ENCODE measurements at regions not wholly inside any gene's neighbourhood (a gene's known extent, or its start where the extent isn't known, plus 50 kb on each side); places are given as distances from the start of the nearest gene placed in this dataset.

DNA sequence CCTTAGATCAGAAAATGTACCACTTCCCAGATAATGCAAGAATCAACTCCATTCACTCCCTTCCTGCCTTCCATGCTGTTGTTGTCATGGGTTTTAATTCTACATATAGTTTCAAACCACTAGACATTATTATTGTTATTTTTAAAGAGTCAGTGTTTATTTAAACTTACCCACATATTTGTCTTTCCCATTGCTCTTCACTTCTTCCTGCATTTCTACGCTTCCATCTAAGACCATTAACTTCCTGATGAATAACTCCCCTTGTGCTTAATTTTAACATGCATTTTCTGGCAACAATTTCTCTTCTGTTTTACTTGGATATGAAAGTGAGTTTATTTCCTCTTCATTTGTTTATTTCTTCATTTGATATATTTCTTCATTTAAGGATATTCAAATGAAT is 127.1 kb upstream of the FHIT start (continued):
- no peak for TF ChIP-seq MXI1 (IDR thresholded peaks at IDR 0.05; ENCODE audit: low read depth, low read length)
- no peak for TF ChIP-seq FOXM1 (IDR thresholded peaks at IDR 0.05; ENCODE audit: low read depth)
- TF ChIP-seq RFX5 (IDR thresholded peaks at IDR 0.05; ENCODE audit: low read length) = no peak

DNA sequence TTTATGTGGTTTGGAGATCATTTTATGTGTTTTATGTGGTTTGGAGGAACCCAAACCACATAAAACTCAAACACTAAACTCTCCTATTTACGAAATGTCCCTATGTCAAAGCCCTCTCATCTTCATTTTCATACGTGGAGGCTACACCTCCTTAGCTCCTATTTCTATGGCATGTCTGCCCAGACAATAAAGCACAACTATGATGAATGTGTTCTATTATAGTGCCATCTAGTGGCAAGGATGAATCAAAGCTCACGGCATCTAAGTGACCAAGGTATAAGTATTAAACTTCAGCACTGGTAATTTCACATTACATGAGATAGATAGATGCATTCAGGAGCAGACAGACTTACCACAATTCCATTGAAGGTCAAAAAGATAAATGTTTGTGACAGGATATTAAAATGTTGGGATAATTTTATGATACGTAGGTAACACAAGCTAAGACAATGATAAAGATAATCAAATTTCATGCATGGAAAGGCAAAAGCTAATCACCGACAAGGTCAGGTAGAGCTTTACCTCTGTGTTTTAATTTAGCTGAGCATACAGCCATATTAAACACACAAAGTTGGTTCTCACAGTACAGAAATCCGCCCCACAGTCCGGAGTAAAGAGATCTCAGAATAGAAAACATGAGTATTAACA is 130.6 kb upstream of the FHIT start:
- H3K4me1 ChIP-seq (ENCODE audit: control insufficient read depth in 1 of 2, insufficient read depth in 2 of 2, low read depth in 1 of 2, low read length in 1 of 2) = no peaks in the 10 kb centered on the region
- H3K9ac ChIP-seq = no peak overlapping the region
- no peaks in the 10 kb centered on the region for H3K9me2 ChIP-seq
- H4K20me1 ChIP-seq (ENCODE audit: insufficient read depth) = no peaks in the 10 kb centered on the region
- no peaks in the 10 kb centered on the region for H3K79me2 ChIP-seq (ENCODE audit: insufficient read depth)
- H3K4me2 ChIP-seq = no peak overlapping the region
- TF ChIP-seq, protein P1, sequence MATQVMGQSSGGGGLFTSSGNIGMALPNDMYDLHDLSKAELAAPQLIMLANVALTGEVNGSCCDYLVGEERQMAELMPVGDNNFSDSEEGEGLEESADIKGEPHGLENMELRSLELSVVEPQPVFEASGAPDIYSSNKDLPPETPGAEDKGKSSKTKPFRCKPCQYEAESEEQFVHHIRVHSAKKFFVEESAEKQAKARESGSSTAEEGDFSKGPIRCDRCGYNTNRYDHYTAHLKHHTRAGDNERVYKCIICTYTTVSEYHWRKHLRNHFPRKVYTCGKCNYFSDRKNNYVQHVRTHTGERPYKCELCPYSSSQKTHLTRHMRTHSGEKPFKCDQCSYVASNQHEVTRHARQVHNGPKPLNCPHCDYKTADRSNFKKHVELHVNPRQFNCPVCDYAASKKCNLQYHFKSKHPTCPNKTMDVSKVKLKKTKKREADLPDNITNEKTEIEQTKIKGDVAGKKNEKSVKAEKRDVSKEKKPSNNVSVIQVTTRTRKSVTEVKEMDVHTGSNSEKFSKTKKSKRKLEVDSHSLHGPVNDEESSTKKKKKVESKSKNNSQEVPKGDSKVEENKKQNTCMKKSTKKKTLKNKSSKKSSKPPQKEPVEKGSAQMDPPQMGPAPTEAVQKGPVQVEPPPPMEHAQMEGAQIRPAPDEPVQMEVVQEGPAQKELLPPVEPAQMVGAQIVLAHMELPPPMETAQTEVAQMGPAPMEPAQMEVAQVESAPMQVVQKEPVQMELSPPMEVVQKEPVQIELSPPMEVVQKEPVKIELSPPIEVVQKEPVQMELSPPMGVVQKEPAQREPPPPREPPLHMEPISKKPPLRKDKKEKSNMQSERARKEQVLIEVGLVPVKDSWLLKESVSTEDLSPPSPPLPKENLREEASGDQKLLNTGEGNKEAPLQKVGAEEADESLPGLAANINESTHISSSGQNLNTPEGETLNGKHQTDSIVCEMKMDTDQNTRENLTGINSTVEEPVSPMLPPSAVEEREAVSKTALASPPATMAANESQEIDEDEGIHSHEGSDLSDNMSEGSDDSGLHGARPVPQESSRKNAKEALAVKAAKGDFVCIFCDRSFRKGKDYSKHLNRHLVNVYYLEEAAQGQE (IDR thresholded peaks at IDR 0.05; ENCODE audit: low read depth, low read length) = no peak
- TF ChIP-seq CHD2 (IDR thresholded peaks at IDR 0.05; ENCODE audit: low read length, partially characterized antibody) = no peak
- no peak for TF ChIP-seq FOSL2 (IDR thresholded peaks at IDR 0.05; ENCODE audit: borderline replicate concordance, low read depth)
- no peak for TF ChIP-seq NFIC (IDR thresholded peaks at IDR 0.05; ENCODE audit: borderline replicate concordance)
- TF ChIP-seq RAD21 (IDR thresholded peaks at IDR 0.05; ENCODE audit: low read length) = peak; percentile 80
- TF ChIP-seq TCF12 (IDR thresholded peaks at IDR 0.05) = no peak
- no peak for TF ChIP-seq TAF1 (IDR thresholded peaks at IDR 0.05; ENCODE audit: borderline replicate concordance, low read depth, low read length)
- TF ChIP-seq, protein P2, sequence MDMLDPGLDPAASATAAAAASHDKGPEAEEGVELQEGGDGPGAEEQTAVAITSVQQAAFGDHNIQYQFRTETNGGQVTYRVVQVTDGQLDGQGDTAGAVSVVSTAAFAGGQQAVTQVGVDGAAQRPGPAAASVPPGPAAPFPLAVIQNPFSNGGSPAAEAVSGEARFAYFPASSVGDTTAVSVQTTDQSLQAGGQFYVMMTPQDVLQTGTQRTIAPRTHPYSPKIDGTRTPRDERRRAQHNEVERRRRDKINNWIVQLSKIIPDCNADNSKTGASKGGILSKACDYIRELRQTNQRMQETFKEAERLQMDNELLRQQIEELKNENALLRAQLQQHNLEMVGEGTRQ (IDR thresholded peaks at IDR 0.05; ENCODE audit: borderline replicate concordance, low read depth, low read length) = no peak
- TF ChIP-seq, protein P3, sequence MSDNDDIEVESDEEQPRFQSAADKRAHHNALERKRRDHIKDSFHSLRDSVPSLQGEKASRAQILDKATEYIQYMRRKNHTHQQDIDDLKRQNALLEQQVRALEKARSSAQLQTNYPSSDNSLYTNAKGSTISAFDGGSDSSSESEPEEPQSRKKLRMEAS (IDR thresholded peaks at IDR 0.05; ENCODE audit: low read depth) = no peak
- TF ChIP-seq GATA2 (CRISPR knock-in tag; IDR thresholded peaks at IDR 0.05) = no peak
- peak; percentile 49; the same call in 1 of the 2 replicates for TF ChIP-seq SMC3 (IDR thresholded peaks at IDR 0.05; ENCODE audit: low read depth, low read length)
- TF ChIP-seq MEF2A (IDR thresholded peaks at IDR 0.05; ENCODE audit: borderline replicate concordance, low read depth) = no peak
- TF ChIP-seq SIN3A (IDR thresholded peaks at IDR 0.05; ENCODE audit: borderline replicate concordance, low read depth, low read length) = no peak
- no peak for TF ChIP-seq POLR2AphosphoS5 (IDR thresholded peaks at IDR 0.05; ENCODE audit: low read depth, low read length)
- TF ChIP-seq, protein P4, sequence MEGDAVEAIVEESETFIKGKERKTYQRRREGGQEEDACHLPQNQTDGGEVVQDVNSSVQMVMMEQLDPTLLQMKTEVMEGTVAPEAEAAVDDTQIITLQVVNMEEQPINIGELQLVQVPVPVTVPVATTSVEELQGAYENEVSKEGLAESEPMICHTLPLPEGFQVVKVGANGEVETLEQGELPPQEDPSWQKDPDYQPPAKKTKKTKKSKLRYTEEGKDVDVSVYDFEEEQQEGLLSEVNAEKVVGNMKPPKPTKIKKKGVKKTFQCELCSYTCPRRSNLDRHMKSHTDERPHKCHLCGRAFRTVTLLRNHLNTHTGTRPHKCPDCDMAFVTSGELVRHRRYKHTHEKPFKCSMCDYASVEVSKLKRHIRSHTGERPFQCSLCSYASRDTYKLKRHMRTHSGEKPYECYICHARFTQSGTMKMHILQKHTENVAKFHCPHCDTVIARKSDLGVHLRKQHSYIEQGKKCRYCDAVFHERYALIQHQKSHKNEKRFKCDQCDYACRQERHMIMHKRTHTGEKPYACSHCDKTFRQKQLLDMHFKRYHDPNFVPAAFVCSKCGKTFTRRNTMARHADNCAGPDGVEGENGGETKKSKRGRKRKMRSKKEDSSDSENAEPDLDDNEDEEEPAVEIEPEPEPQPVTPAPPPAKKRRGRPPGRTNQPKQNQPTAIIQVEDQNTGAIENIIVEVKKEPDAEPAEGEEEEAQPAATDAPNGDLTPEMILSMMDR (IDR thresholded peaks at IDR 0.05) = peak; percentile 75
- no peak for TF ChIP-seq GABPA (IDR thresholded peaks at IDR 0.05; ENCODE audit: low read depth)
- TF ChIP-seq, protein P5, sequence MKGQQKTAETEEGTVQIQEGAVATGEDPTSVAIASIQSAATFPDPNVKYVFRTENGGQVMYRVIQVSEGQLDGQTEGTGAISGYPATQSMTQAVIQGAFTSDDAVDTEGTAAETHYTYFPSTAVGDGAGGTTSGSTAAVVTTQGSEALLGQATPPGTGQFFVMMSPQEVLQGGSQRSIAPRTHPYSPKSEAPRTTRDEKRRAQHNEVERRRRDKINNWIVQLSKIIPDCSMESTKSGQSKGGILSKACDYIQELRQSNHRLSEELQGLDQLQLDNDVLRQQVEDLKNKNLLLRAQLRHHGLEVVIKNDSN (IDR thresholded peaks at IDR 0.05; ENCODE audit: borderline replicate concordance, low read depth) = no peak
- no peak for TF ChIP-seq RFX5 (IDR thresholded peaks at IDR 0.05; ENCODE audit: low read length)
- no peak overlapping the region for H2AFZ ChIP-seq (ENCODE audit: low read depth)
- DNase-seq = peak; percentile 39
- no peaks in the 10 kb centered on the region for H3K27me3 ChIP-seq (ENCODE audit: insufficient read depth)
- no peaks in the 10 kb centered on the region for H3K36me3 ChIP-seq (replicated peaks in 1 of 2; ENCODE audit: control insufficient read depth in 1 of 2, insufficient read depth in 2 of 2, low read length in 1 of 2)
- ChIA-PET POLR2A (no interaction called here), CTCF (interaction anchor here (0.6 to 1.7 kb wide), 20 partner anchors 8 to 1806 kb away, joined by 3 to 20 read pairs (median 4); no protein-coding TSS in a partner anchor)
- H3K27ac ChIP-seq (ENCODE audit: low read depth in 2 of 2, low read length in 1 of 2) = no peak overlapping the region
- H3F3A ChIP-seq (replicated peaks; ENCODE audit: insufficient read depth) = no peaks in the 10 kb centered on the region
- WGBS (ENCODE audit: low lambda C conversion rate) = 61% methylated on average over 7 of the region's 7 CpGs
- no peak overlapping the region; a peak in 1 of 4 replicates for H3K4me3 ChIP-seq (ENCODE audit: low read depth in 2 of 2, low read length in 1 of 2)
- no peaks in the 10 kb centered on the region; the same call in 1 of the 2 replicates for H3K9me3 ChIP-seq
